ENCODE measurements at regions not wholly inside any gene's neighbourhood (a gene's known extent, or its start where the extent isn't known, plus 50 kb on each side); places are given as distances from the start of the nearest gene placed in this dataset.
"Not testable (repeated sequence)": the region's sequence is repeated elsewhere in the genome, so short reads cannot be mapped to it uniquely, and the experiment has no call there.

DNA sequence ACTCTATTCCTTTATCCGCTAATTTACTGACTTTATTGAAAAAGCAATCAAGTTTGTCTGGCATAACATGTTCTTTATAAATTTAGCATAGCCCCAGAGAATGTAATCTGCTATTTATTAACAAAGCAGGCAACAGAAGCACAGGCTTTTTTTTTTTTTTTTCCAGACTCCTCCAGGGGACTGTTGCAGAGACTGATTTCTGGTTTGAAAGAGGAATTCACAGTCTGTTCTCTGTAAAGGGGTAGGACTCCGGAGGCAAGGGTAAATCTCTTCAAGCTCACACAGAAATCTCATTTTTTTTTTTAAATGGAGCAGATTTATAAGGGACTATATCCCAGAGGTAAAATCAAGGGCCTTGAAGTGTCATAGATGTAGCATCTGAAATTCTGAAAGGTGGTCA, 1386.5 kb upstream of the CDH8 start:
- DNase-seq, result no peak

DNA sequence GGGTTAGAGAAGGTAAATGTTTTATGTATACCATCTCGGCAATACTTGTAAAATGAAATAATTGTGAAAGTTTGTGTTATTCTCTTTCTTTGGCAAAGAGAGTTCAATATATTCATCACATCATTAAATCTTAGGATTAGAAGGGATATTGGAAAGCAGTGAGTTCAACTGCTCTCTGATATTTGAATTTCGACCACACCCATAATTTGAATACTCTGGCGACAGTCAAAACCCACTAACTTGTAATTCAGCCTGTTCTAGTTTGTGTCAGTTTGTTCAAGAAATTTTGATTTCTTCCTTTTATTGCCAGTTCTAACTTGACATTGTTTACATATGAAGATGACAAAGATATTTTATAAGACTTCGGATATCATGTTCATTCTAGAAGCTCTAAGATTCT, 1380.5 kb upstream of the CDH8 start:
- DNase-seq, result no peak

DNA sequence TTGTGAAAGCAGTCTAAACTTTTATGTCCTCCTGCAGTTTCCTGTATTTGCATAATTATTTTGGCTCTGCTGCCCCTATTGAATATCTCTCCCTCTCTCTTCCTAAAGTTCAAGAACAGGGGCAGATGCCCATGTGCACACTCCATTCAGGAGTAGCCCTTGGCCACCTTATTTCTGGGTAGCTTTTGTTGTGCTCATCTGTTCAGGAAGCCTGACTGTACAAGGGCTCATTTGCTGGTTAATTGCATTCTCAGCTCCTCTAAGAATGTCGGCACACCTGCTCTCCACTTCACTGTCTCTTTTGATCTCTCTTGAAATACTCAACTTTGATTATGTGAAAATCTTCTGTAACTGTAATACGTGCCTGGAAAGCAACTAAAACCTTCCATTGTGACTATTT, 1378.8 kb upstream of the CDH8 start:
- DNase-seq, result no peak

DNA sequence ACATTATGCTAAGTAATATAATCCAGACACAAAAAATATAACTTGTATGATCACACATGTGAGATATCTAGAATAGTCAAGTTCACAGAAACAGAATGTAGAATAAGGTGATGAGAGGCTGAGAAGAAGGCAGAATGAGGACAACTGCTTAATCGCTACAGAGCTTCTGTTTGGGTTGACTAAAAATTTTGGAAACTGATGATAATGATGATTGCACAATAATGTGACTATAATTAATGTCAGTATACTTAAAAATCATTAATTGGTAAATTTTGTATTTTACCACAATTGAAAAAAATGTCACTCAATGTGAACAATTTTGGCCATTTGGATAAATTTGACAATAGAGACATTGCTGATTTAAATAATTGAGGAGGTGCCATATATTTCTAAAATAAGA, 1374.4 kb upstream of the CDH8 start:
- no peak for DNase-seq

DNA sequence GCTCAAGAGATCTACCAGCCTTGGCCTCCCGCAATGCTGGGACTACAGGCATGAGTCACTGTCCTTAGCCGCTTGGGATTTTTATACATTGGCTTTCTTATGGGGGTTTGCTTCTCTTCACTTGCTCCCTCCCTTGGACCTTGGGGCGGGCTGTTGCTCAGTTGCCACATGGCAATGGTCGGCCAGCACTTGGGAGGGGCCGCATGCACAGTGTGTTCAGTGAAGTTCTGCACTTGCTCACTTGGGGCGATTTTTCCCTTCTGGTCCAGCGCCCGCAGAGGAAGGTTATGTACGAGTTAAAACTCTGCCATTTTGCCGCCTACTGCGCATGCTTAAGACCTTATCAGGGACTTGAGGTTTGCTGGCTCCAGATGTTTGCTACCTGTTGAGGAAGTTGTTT, 1367.6 kb upstream of the CDH8 start:
- DNase-seq, result no peak

DNA sequence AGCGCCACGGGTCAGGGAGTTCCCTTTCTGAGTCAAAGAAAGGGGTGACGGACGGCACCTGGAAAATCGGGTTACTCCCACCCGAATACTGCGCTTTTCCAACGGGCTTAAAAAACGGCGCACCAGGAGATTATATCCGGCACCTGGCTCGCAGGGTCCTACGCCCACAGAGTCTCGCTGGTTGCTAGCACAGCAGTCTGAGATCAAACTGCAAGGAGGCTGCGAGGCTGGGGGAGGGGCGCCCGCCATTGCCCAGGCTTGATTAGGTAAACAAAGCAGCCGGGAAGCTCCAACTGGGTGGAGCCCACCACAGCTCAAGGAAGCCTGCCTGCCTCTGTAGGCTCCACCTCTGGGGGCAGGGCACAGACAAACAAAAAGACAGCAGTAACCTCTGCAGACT, 1352.0 kb upstream of the CDH8 start:
- DNase-seq, result not testable (repeated sequence)

DNA sequence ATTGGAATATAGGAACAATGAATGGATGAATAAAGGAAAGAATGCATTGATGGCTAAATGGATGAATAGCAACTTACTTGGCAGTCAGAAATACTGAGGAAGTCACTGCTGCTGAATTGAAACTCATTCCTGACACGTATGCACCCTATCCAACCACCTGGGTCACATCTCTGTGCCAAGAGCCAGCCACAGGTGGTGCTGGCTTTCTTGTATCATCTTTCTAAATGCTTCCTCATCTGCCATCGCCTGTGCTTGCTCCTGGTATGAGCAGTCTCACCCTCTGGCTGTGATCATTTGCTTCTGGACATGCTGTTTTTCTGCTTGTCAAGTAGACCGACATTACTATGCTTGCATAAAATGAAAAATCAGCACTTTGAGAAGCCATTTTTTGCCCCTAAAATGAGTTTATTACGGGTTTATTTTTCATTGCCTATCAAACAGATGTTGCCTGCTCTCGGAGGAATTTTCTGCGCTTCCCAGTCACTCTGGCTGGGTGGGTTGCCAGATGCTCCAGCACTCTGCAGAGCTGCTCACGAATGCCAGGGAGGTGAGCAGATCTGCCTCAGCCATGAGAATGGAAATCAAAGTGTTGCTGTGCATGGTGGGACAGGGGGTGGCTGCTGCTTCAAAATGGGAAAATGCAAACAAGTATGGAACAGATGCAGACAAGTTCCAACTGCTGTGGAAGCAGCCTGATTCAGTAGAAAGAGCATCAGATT, 1349.6 kb upstream of the CDH8 start:
- DNase-seq, result no peak

DNA sequence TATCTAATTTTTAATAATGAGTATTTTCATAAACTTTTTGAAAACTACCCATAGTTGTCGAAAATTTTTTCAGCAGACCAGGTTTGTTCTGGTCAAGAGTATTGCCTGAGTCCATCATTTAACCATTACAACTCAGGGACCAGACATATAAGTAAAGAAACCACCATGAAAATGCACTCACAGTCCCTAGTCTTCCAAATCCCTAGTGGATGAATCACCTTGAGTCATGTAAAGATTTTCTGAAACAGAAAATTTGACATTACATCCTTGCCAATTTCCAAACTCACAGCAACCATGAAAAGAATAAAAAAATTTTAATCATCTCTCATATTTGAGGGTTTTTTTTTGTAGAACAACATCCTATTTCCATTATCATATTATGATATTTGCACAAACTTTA, 1337.5 kb upstream of the CDH8 start:
- DNase-seq, result no peak

DNA sequence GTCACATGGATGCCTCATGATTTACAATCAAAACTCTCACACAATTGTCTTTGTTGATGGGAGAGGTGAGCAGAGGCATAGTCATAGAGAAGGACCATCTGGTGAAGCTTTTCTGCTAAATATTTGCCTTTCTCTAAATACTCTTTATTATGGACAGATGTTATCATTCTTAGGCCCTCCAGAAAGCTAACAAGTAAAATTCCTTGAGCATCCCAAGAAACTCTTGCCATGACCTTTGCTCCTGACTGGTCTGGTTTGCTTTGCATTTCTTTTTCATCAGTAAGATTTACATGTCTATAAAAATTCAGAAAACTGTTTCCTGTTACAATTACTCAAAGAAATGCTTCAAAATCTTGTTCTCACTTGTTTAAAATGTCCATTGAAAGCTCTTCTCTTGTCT, 1336.6 kb upstream of the CDH8 start:
- DNase-seq, result no peak

DNA sequence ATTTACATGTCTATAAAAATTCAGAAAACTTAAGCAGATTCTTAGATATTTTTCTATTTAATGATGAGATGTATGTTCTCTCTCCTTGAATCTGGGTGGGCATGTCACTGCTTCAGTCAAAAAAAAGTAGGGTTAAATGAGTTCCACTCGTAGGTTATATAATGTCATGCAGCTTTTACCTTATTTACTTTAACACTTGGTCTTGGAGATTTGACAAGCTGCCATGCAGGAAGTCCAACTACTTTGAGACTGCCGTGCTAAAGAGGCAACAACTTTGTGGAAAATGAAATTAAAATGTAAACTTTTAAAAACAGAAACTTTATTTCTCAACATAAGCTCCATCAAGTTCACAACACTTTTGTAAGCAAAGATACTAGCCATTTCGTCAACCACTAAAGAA, 1336.0 kb upstream of the CDH8 start:
- DNase-seq, result no peak

DNA sequence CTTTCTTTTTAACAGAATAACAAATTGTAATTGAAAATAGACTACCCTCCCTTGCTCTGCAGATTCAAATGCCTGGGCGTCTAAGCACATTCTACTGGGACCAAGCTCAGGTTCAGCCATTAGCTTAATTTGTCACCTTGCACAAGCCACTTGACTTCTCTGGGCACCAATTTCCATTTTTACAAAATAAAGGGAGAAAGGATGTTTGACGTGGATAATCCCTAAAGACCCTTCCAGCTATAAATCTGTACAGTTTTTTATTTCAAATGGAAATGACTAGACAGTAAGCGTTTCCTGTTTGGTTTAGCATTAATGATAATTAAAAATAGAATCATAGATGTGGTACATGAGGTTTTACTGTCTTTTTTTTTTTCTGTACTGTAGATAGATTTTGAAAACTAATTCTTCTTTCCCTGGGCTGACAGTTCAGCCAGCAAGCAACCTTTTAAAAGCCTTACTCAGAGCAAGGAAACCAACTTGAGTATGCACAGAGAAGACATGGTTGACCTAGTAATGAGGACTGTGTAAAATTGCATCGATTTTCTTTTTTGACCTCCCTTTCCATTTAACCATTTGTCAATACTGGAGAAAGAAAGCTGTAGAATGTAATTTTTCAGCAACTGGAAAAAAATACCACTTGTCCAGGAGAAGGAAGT, 1329.5 kb upstream of the CDH8 start:
- DNase-seq, result no peak

DNA sequence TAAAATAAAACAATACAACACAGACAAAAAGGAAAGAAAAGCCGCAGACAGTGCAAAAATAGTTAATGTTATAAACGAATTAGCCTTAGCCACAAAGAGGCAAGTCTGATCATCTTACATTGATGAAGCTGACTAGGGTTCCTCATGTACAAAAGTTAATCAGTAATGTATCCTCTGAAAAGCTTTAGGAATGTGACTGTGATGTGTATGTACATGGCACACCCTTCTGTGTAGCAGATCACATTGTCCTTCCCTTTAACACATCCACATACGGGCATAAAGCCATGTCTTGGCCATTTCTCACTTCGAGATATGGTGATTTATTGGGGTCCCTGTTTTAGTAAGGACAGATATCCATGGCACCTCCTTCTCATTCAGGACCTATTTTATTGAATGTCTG, 1327.5 kb upstream of the CDH8 start:
- no peak for DNase-seq

DNA sequence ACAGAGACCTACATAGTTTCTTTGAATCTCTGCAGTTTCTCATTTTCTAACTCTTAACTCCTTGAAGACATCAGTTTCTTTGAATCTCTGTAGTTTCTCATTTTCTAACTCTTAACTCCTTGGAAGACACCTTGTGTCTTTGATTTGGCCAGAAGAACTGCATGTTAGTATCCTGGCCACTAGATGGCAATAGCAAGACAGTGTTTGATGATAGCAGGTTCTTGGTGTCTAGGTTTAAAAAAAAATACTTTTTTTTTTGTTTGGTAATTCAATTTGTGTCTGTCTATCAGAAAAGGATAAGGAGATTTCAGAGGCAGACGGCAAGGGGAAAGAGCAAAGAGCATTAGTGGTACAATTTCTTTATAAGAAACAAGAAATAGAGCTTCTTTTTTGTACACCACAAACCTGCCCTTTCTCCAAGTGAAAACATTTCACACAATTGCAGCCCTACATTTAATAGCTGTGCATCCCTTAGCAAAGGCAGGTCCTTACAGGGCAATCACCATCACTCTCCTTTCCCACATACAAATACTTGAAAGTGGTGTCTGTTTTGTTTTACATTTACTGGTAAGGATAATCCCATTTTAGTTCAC, 1324.9 kb upstream of the CDH8 start:
- DNase-seq, result no peak

DNA sequence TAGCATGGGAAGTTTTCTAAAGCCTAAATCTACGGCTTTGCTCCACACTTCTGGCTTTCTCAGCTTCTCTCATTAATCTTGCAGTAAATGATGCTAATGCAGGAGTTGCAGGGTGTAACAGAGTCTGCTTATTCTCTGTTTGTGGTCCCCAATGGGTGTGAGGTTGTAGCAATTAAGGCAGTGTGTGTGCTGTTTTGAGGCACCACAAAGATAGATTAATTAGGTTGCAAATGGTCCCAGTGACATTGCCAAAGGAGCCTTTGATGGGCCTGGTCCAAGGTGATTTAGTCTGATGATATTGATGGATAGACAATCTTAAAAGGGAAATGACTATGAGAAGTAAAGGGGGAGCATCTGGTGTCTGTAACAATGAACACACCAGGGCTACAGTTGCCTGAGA, 1313.7 kb upstream of the CDH8 start:
- DNase-seq, result no peak

DNA sequence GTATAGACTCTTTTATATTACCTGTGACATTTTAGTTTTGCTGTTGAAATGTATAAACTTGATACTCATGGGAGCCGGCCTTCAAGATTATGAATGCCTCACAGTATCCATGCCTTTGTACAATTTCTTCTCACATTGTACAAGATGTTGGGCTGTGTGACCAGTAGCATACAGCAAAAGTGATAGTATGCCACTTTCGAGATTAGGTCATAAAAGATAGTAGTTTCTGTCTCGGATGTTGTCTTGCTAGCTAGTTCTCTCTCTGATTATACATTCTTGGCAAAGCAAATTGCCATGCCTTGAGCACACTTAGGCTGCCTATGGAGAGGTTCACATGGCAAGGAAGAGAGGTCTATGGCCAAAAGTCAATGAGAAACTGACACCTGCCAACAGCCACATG, 1309.8 kb upstream of the CDH8 start:
- no peak for DNase-seq

DNA sequence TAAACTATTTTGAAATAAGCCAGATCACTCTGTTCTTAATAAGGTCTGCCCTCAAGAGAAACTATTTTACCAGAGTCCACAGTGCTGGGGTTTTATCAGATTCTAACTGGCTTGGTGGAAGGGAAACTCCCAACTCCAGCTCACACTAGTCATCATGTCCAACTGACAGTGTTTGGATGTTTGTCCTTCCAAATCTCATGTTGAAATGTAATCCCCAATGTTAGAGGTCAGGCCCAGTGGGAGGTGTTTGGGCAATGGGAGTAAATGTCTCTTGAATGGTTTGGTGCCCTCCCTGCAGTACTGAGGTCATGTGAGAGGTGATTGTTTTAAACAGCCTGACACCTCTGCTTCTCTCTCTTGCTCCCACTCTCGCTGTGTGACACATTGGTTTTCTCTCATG, 1301.0 kb upstream of the CDH8 start:
- no peak for DNase-seq

DNA sequence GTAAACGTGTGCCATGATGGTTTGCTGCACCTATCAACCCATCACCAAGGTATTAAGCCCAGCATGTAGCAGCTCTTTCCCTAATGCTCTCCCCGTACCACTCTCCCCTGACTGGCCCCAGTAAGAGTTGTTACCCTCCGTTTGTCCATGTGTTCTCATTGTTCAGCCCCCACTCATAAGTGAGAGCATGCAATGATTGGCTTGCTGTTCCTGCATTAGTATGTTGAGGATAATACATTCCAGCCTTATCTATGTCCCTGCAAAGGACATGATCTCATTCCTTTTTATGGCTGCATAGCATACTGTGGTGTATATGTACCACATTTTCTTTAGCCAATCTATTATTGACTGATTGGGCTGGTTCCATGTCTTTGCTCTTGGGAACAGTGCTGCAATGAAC, 1294.9 kb upstream of the CDH8 start:
- no peak for DNase-seq

DNA sequence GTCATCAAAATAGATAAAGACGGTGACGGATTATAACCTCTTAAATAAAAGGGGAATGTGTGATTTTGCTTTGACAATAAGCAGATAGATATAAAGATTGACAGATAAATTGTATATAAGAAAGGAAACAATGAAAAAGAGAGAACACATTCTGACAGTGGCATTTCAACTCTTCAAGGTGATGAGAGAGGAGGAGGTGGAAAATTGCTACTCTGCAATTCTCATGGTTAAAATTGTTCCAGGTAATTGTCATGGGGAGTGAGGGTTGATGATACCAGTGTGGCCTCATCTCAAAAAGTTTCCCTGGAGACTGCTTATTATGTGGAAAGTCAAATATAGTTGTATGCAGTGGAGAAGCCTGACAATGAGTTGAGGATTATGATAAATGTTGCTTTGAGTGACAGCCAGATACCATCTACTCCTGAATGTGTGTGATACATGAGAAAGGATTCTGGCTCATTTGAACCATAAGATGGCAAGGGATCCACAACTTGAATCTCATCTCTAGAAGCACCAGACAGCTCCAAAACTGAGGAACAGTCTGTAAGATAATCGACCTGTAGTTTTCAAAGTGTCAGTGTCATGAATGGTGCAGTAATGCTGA, 1290.6 kb upstream of the CDH8 start:
- no peak for DNase-seq

DNA sequence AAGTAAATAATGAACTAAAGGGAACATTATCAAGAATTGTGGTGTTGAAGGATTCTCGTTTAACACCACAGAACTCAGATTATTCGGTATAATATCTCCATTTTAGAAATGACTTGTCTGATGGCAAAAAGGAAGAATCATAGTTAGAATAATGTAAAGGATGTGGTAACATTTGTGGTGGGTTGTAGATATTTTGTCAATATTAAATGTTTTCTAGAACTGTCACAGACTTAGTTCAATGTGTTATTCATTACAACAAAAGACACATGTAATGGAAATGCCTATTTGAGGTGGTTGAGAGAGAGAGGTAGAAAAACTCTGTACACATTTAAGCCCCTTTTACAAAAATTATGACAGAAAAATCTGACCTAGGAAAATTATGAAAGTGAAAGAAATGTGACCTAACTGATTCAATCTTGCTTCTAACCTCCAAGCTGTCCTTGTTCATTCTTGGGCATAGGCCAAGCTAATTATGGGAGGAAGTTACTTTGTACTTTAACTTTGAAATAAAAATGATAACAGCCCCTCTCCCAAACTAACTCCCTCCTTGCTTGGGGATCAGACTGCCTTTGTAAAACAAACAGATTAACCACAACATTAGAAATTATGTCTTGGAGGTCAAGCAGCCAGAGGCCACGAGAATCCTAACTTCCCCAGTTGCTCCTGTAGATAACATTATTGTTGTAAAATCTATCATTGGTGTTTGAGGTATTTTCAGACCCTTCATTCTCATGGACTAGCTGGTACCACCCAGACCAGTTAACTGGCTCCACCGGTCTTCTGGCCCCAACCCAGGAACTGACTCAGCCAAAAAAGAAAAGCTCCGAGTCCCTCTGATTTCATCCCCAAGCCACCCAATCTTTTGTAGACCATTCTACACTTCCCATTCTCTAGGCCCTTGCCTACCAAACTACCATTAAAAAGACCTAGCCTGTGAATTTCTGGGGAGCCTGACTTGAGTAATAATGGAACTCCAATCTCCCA, 1287.8 kb upstream of the CDH8 start:
- no peak for DNase-seq

DNA sequence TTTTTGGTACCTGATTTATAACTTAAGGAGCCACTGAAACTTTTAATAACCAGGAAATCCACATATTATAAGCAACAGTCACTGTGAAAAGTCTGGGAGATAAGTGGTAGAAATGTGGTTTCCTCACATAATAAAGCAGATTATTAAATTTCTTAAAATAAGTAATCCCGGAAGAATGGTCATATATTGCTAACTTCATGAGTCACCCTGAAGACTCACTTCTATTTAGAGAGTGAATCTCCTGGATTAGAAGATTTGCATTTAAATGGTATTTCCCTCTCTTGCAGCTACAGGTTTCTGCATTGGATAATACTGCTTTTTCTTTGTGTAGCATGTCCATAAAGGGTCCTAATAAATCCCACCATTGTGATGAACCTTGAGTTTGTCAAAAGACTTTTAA, 1286.8 kb upstream of the CDH8 start:
- no peak for DNase-seq

DNA sequence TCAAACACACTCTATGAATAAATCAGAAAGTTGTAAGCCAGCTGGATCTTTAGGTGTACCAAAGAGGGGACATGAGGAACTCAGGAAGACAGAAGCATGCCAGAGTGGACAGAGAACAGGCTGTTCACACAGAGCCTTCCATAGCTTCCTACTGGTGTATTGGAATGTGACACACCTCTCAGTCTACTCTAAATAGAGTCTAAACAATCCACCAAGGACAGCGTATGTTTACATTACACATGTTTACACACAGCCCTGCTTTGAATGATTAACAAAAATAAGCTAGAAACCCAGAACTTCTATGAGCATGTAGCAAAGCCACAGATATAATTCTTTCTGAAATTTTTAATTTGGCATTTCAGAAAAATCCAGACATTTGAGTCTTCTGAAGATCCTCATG, 1279.0 kb upstream of the CDH8 start:
- DNase-seq, result no peak

DNA sequence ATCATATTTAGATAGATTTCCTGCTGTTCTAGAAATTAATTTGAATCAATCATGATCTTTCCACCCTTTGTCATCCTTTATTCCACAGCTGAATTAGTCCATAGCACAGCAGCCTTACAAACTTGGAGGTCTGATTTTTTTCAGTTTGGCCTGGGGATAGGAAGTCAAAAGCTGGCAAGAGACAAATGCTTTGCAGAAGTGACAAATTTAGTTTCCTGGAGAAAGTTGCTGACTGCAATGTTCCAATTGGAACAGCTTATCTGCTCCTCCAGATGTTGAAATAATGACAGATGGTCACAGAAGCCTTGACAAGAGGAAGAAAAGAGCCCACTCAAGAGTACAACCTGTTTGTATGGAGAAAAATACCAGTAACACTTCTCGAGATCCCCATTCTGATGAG, 1276.1 kb upstream of the CDH8 start:
- no peak for DNase-seq

DNA sequence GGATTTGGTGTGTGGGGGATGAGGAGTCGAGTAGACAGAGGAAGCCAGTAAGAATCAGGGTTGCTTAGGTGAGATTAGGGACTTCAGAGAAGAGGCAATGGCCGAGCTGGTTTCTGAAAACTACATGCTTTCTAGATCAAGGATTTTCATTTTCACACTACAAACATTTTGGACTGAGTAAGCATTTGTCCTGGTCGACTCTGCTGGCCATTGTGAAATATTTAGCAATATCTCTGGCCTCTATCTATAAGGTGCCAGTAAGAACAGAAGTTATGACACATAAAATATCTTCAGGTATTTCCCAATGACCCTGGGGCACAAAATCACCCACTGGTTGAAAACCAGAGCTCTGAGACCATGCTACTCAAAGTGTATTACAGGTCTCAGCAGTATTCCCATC, 1275.1 kb upstream of the CDH8 start:
- DNase-seq, result no peak

Data from stimulated activated CD4-positive, alpha-beta T cell treated with anti-CD3 and anti-CD28 coated beads, Interleukin-4, amount 100 ng/mL, for 4 hours (primary cell).